ENCODE measurements at regions not wholly inside any gene's neighbourhood (a gene's known extent, or its start where the extent isn't known, plus 50 kb on each side); places are given as distances from the start of the nearest gene placed in this dataset.

GRCh38 chr13:64417581-64417980 lies 2812.6 kb downstream of the PCDH9 start:
- TF ChIP-seq PRDM15 (CRISPR knock-in tag; IDR thresholded peaks at IDR 0.05) (no peak), MXI1 (IDR thresholded peaks at IDR 0.05; ENCODE audit: low read depth, low read length) (no peak), MAX (IDR thresholded peaks at IDR 0.05; ENCODE audit: low read depth, low read length) (no peak), FOXM1 (IDR thresholded peaks at IDR 0.05; ENCODE audit: low read depth, low read length) (no peak), EZH2 (IDR thresholded peaks at IDR 0.05; ENCODE audit: borderline replicate concordance, control insufficient read depth, low read depth, low read length) (no peak), POLR2AphosphoS5 (IDR thresholded peaks at IDR 0.05; ENCODE audit: low read length) (no peak), NFYB (IDR thresholded peaks at IDR 0.05; ENCODE audit: insufficient read depth, low read depth, low read length) (no peak), NR2C1 (IDR thresholded peaks at IDR 0.05) (no peak), CHD1 (IDR thresholded peaks at IDR 0.05; ENCODE audit: low read depth, low read length) (no peak)
